Activated CD4-positive, alpha-beta T cell treated with anti-CD3 and anti-CD28 coated beads, Interleukin-2, amount 50 U/mL, for 48 hours (primary cell): ENCODE measurements at regions not wholly inside any gene's neighbourhood (a gene's known extent, or its start where the extent isn't known, plus 50 kb on each side); places are given as distances from the start of the nearest gene placed in this dataset.

Experiments
- DNase-seq, 2 experiments: peaks; one replicate each; pipeline ENCODE4 v3.0.0-alpha.2; 2020

- DNase-seq, result no peak
These were observed 66.1 kb downstream of the LEPR start for GRCh38 chr1:65486613-65487012.

- DNase-seq, result no peak
These were observed 69.0 kb downstream of the LEPR start for GRCh38 chr1:65489481-65489880.

GRCh38 chr1:65490231-65491009 lies 70.0 kb downstream of the LEPR start:
- DNase-seq, result no peak

- no peak for DNase-seq
These were observed 71.0 kb downstream of the LEPR start for GRCh38 chr1:65491472-65491871.

GRCh38 chr1:65493802-65494201 lies 73.3 kb downstream of the LEPR start:
- no peak for DNase-seq

GRCh38 chr1:65494671-65495070 lies 74.2 kb downstream of the LEPR start:
- DNase-seq, result no peak

- DNase-seq, result no peak
These were observed 74.7 kb downstream of the LEPR start for GRCh38 chr1:65495137-65495536.

GRCh38 chr1:65497256-65497830 lies 76.9 kb downstream of the LEPR start:
- DNase-seq, result no peak

- DNase-seq, result no peak
These were observed 83.0 kb downstream of the LEPR start for GRCh38 chr1:65503427-65503826.

GRCh38 chr1:65504263-65504662 lies 83.8 kb downstream of the LEPR start:
- no peak for DNase-seq

- no peak for DNase-seq
These were observed 85.3 kb downstream of the LEPR start for GRCh38 chr1:65505547-65506300.

- no peak for DNase-seq
These were observed 87.6 kb downstream of the LEPR start for GRCh38 chr1:65508051-65508450.

GRCh38 chr1:65509912-65510680 lies 89.6 kb downstream of the LEPR start:
- DNase-seq, result no peak

- DNase-seq, result no peak
These were observed 90.5 kb downstream of the LEPR start for GRCh38 chr1:65510961-65511360.

- DNase-seq, result no peak
These were observed 91.9 kb downstream of the LEPR start for GRCh38 chr1:65512383-65512782.

GRCh38 chr1:65512967-65513780 lies 92.7 kb downstream of the LEPR start:
- DNase-seq, result no peak

- no peak for DNase-seq
These were observed 93.6 kb downstream of the LEPR start for GRCh38 chr1:65514041-65514440.

GRCh38 chr1:65524931-65525265 lies 104.4 kb downstream of the LEPR start:
- DNase-seq, result no peak

GRCh38 chr1:65525266-65526048 lies 105.0 kb downstream of the LEPR start:
- DNase-seq, result no peak

GRCh38 chr1:65526049-65526556 lies 105.6 kb downstream of the LEPR start:
- no peak for DNase-seq

GRCh38 chr1:65527190-65527589 lies 106.7 kb downstream of the LEPR start:
- DNase-seq, result no peak
